Caco-2 (cell line): ENCODE measurements at regions not wholly inside any gene's neighbourhood (a gene's known extent, or its start where the extent isn't known, plus 50 kb on each side); places are given as distances from the start of the nearest gene placed in this dataset.
"Not testable (repeated sequence)": the region's sequence is repeated elsewhere in the genome, so short reads cannot be mapped to it uniquely, and the experiment has no call there.

Experiments
- BruUV-seq: library from RNA; stranded (reverse); fragments of 400-500 nt; replicated peaks from 2 replicates; lab custom pipeline; 2021; lab: Mats Ljungman, UMichigan
- CTCF ChIA-PET: fragments of 300-600 bp; sonication (Branson Sonifier 250); formaldehyde crosslinking; loops from one replicate; lab custom pipeline; 2022; ENCODE audit warnings: antibody characterized with exemption; lab: Charles Lee
- POLR2A ChIA-PET: fragments of 300-600 bp; sonication (Branson Sonifier 250); formaldehyde crosslinking; loops from one replicate; lab custom pipeline; 2022; ENCODE audit warnings: antibody characterized with exemption; lab: Charles Lee
- DNase-seq, 2 experiments: peaks; one replicate each; pipeline versions ENCODE4 v3.0.0 to v3.0.0-alpha.2; 2020 to 2022
- H3K27me3 ChIP-seq: replicated peaks from 2 replicates; pipeline ENCODE4 v1.6.0; 2011; ENCODE audit warnings: low read length; ENCODE audit not compliant: control insufficient read depth, insufficient read depth
- H3K36me3 ChIP-seq: 2 replicates; pipeline ENCODE4 v1.5.1; 2011; ENCODE audit warnings: low read length; ENCODE audit not compliant: control insufficient read depth, insufficient read depth
- H3K4me1 ChIP-seq: fragments of 250-450 bp; sonication (Bioruptor Pico); 2 replicates; pipeline ENCODE4 v1.5.1; 2020; ENCODE audit warnings: mild to moderate bottlenecking
- H3K4me3 ChIP-seq: 2 replicates; pipeline ENCODE4 v1.5.1; 2011; ENCODE audit warnings: low read depth, mild to moderate bottlenecking, control low read depth, low read length
- H3K9me3 ChIP-seq: fragments of 250-450 bp; sonication (Bioruptor Pico); 2 replicates; pipeline ENCODE4 v1.5.1; 2020; ENCODE audit warnings: mild to moderate bottlenecking, moderate library complexity
- H3K27ac Mint-ChIP-seq: one replicate; pipeline ENCODE4 v1.8.0; 2022; ENCODE audit warnings: mixed read lengths; ENCODE audit not compliant: unreplicated experiment
- H3K27me3 Mint-ChIP-seq: one replicate; pipeline ENCODE4 v1.8.0; 2022; ENCODE audit warnings: mixed read lengths; ENCODE audit not compliant: insufficient read depth, unreplicated experiment
- H3K36me3 Mint-ChIP-seq: one replicate; pipeline ENCODE4 v1.8.0; 2022; ENCODE audit warnings: mild to moderate bottlenecking, mixed read lengths; ENCODE audit not compliant: insufficient read depth, unreplicated experiment
- H3K4me1 Mint-ChIP-seq: one replicate; pipeline ENCODE4 v1.8.0; 2022; ENCODE audit warnings: low read depth, mixed read lengths; ENCODE audit not compliant: unreplicated experiment
- H3K4me3 Mint-ChIP-seq: one replicate; pipeline ENCODE4 v1.8.0; 2022; ENCODE audit warnings: mild to moderate bottlenecking, moderate library complexity, mixed read lengths; ENCODE audit not compliant: unreplicated experiment
- H3K9me3 Mint-ChIP-seq: one replicate; pipeline ENCODE4 v1.8.0; 2022; ENCODE audit warnings: mixed read lengths; ENCODE audit not compliant: unreplicated experiment
- intact Hi-C: fragments of 100-400 bp; cut with micrococcal nuclease; formaldehyde crosslinking; loops from one replicate; pipeline ENCODE4 v1.10.0; 2022; ENCODE audit not compliant: unreplicated experiment

- intact Hi-C loops, H3K4me3 Mint-ChIP-seq, H3K9me3 ChIP-seq, H3K4me1 ChIP-seq, H3K27ac Mint-ChIP-seq, H3K4me1 Mint-ChIP-seq, DNase-seq, POLR2A ChIA-PET, H3K36me3 ChIP-seq, H3K4me3 ChIP-seq, H3K27me3 ChIP-seq, CTCF ChIA-PET, H3K27me3 Mint-ChIP-seq, BruUV-seq, H3K36me3 Mint-ChIP-seq: not testable (repeated sequence)
- H3K9me3 Mint-ChIP-seq, result peaks cover 23% of the 10 kb centered on the region
Measured at GRCh38 chr16:88186889-88187870, 195.6 kb upstream of the ZNF469 start.

DNA sequence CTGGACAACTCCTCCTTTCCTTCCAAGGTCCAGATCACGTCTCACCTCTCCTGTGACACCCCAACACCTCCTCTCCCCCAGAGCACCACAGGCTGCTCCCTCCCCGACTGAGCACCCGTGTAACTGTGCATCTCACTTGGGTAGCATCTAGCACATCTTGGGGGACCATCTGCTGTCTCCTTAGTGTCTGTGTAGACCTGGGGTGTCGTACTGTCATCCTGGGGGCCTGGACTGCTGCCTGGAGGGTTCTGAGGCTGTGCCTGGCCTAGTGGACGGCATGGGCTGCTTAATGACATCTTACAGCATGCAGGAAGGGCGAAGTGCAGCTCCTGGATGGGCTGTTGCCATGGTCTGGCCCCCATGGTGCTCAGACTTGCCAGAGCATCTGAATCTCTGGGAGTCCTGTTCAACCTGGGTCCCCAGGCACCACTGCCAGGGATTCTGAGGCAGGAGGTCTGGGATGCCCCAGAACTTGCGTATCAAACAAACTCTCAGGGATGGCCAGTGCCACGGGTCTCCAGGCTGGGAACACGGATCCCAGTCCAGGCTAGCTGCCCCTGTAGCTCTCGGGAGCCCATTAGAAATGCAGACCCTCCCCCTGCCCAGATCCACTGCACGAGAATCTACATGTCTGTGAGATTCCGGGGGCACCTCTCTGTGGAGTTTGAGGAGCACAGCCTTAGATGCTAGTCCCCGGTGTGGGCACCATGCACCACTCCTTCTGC, 194.4 kb upstream of the ZNF469 start:
- POLR2A ChIA-PET, H3K36me3 Mint-ChIP-seq, CTCF ChIA-PET, H3K27me3 Mint-ChIP-seq, H3K27me3 ChIP-seq, H3K36me3 ChIP-seq, H3K27ac Mint-ChIP-seq, DNase-seq, BruUV-seq, intact Hi-C loops, H3K4me1 ChIP-seq, H3K9me3 ChIP-seq, H3K4me3 ChIP-seq, H3K4me1 Mint-ChIP-seq, H3K4me3 Mint-ChIP-seq: not testable (repeated sequence)
- H3K9me3 Mint-ChIP-seq, result peaks cover 34% of the 10 kb centered on the region

DNA sequence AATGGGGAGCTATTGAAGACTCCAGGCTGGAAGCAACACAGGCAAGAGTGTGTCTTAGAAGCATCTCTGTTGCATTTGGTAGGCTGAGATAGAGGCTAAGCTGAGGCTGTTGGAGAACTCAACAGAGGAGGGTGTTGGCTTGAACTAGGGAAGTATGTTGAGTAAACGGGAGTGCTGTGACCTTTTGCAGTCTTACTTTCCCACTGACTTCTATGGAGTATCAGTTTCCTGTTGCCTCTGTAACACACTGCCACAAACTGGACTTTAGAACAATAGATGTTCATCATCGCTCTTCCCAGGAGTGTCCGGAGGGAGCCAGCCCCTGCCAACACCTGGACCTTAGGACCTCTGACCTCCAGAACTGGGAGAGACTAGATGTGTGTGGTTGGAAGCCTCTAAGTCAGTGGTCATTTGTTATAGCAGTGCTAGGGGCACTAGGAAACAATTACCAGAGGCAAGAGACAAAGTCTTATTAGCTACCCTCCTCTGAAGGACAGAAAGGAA, 192.1 kb upstream of the ZNF469 start:
- H3K36me3 Mint-ChIP-seq, H3K9me3 ChIP-seq, H3K27ac Mint-ChIP-seq, CTCF ChIA-PET, H3K4me3 ChIP-seq, H3K27me3 Mint-ChIP-seq, BruUV-seq, H3K4me1 ChIP-seq, DNase-seq, H3K4me1 Mint-ChIP-seq, H3K4me3 Mint-ChIP-seq, POLR2A ChIA-PET, H3K27me3 ChIP-seq, H3K36me3 ChIP-seq: not testable (repeated sequence)
- intact Hi-C loops, result loop anchor here (10.0 kb wide), 1 partner anchor 244 kb away; no protein-coding TSS in a partner anchor
- H3K9me3 Mint-ChIP-seq, result peaks cover 34% of the 10 kb centered on the region

GRCh38 chr16:88191168-88191567, 191.6 kb upstream of the ZNF469 start:
- intact Hi-C loops, result loop anchor here (10.0 kb wide), 1 partner anchor 244 kb away; no protein-coding TSS in a partner anchor
- CTCF ChIA-PET, H3K4me1 ChIP-seq, H3K27ac Mint-ChIP-seq, POLR2A ChIA-PET, H3K27me3 ChIP-seq, H3K36me3 Mint-ChIP-seq, H3K4me1 Mint-ChIP-seq, DNase-seq, H3K27me3 Mint-ChIP-seq, H3K9me3 ChIP-seq, H3K4me3 ChIP-seq, H3K4me3 Mint-ChIP-seq, H3K36me3 ChIP-seq, BruUV-seq: not testable (repeated sequence)
- peaks cover 34% of the 10 kb centered on the region for H3K9me3 Mint-ChIP-seq
